Muscle of back (tissue), 3 donors: ENCODE measurements at regions not wholly inside any gene's neighbourhood (a gene's known extent, or its start where the extent isn't known, plus 50 kb on each side); places are given as distances from the start of the nearest gene placed in this dataset.
"Not testable (repeated sequence)": the region's sequence is repeated elsewhere in the genome, so short reads cannot be mapped to it uniquely, and the experiment has no call there.

Experiments used
- DNase-seq, 3 donors: peaks; one replicate each; pipeline versions ENCODE4 v3.0.0 to v3.0.0-alpha.2; 2013

- not testable (repeated sequence) for DNase-seq
Measured at GRCh38 chr9:40097992-40098391, 742.5 kb downstream of the SPATA31A1 start.

- peak in 2 of 3 donors; percentile 6 to 44 for DNase-seq
Measured at GRCh38 chr9:40106003-40106782, 750.7 kb downstream of the SPATA31A1 start.

GRCh38 chr9:40106783-40107248 lies 751.3 kb downstream of the SPATA31A1 start:
- DNase-seq = not testable (repeated sequence)

- not testable (repeated sequence) for DNase-seq
Measured at GRCh38 chr9:40107251-40107650, 751.8 kb downstream of the SPATA31A1 start.

GRCh38 chr9:40108465-40108864 lies 753.0 kb downstream of the SPATA31A1 start:
- DNase-seq = not testable (repeated sequence)

GRCh38 chr9:40110751-40111150 lies 755.3 kb downstream of the SPATA31A1 start:
- DNase-seq = not testable (repeated sequence)

GRCh38 chr9:40111571-40111970 lies 756.1 kb downstream of the SPATA31A1 start:
- DNase-seq = not testable (repeated sequence)

- not testable (repeated sequence) for DNase-seq
Measured at GRCh38 chr9:40130598-40130997, 775.1 kb downstream of the SPATA31A1 start.

GRCh38 chr9:40169204-40169603 lies 813.7 kb downstream of the SPATA31A1 start:
- DNase-seq = not testable (repeated sequence)

GRCh38 chr9:40173316-40173715 lies 817.8 kb downstream of the SPATA31A1 start:
- not testable (repeated sequence) for DNase-seq

- DNase-seq = not testable (repeated sequence)
Measured at GRCh38 chr9:40174035-40174434, 818.6 kb downstream of the SPATA31A1 start.

- DNase-seq = not testable (repeated sequence)
Measured at GRCh38 chr9:40177403-40177802, 821.9 kb downstream of the SPATA31A1 start.

GRCh38 chr9:40191403-40191802 lies 835.9 kb downstream of the SPATA31A1 start:
- not testable (repeated sequence) for DNase-seq

- DNase-seq = not testable (repeated sequence)
Measured at GRCh38 chr9:40192162-40192561, 836.7 kb downstream of the SPATA31A1 start.

- not testable (repeated sequence) for DNase-seq
Measured at GRCh38 chr9:40196165-40196714, 840.8 kb downstream of the SPATA31A1 start.

- DNase-seq = not testable (repeated sequence)
Measured at GRCh38 chr9:40196803-40197202, 841.3 kb downstream of the SPATA31A1 start.

GRCh38 chr9:40221596-40222233 lies 866.2 kb downstream of the SPATA31A1 start:
- DNase-seq = not testable (repeated sequence)

GRCh38 chr9:40222617-40223200 lies 867.2 kb downstream of the SPATA31A1 start:
- DNase-seq = peak in 1 of 3 donors; percentile 0

- not testable (repeated sequence) for DNase-seq
Measured at GRCh38 chr9:40223353-40223752, 867.9 kb downstream of the SPATA31A1 start.
